ENCODE measurements at regions not wholly inside any gene's neighbourhood (a gene's known extent, or its start where the extent isn't known, plus 50 kb on each side); places are given as distances from the start of the nearest gene placed in this dataset.

- Histone ChIP-seq H3K27me3 (no peaks in the 10 kb centered on the region), H3K9me3 (no peaks in the 10 kb centered on the region), H3K36me3 (no peaks in the 10 kb centered on the region), H3K4me1 (peaks cover 0 to 19% (median 3%) of the 10 kb centered on the region in 4 donors), H3K4me3 (no peak overlapping the region), H3K27ac (no peak overlapping the region)
- no peak for TF ChIP-seq POLR2A (IDR thresholded peaks at IDR 0.05)
- TF ChIP-seq EP300 (IDR thresholded peaks at IDR 0.05): no peak
- TF ChIP-seq CTCF (IDR thresholded peaks at IDR 0.05): no peak
- WGBS, 2 donors: 100% methylated on average over 1 of the region's 1 CpG
- no peak for DNase-seq (ENCODE audit: low spot score in 2 of 2)
Observed at GRCh38 chr5:36355516-36355915, 53.8 kb upstream of the RANBP3L start.

GRCh38 chr5:36356915-36357314 is 55.2 kb upstream of the RANBP3L start:
- Histone ChIP-seq H3K4me3 (no peak overlapping the region), H3K9me3 (no peaks in the 10 kb centered on the region), H3K27ac (no peak overlapping the region), H3K27me3 (no peaks in the 10 kb centered on the region), H3K36me3 (no peaks in the 10 kb centered on the region), H3K4me1 (peaks cover 0 to 21% (median 3%) of the 10 kb centered on the region in 4 donors)
- DNase-seq (ENCODE audit: low spot score in 2 of 2): no peak
- 92 to 98% methylated on average over 2 of the region's 2 CpGs for WGBS, 2 donors
- no peak for TF ChIP-seq EP300 (IDR thresholded peaks at IDR 0.05)
- TF ChIP-seq POLR2A (IDR thresholded peaks at IDR 0.05): no peak
- TF ChIP-seq CTCF (IDR thresholded peaks at IDR 0.05): no peak

GRCh38 chr5:36357391-36357975 is 55.8 kb upstream of the RANBP3L start:
- H3K9me3 ChIP-seq: no peaks in the 10 kb centered on the region
- H3K27me3 ChIP-seq: no peaks in the 10 kb centered on the region
- no peaks in the 10 kb centered on the region for H3K36me3 ChIP-seq
- WGBS, 2 donors: 52 to 56% methylated on average over 5 of the region's 5 CpGs
- H3K4me3 ChIP-seq: no peak overlapping the region
- TF ChIP-seq EP300 (IDR thresholded peaks at IDR 0.05) (no peak), POLR2A (IDR thresholded peaks at IDR 0.05) (no peak), CTCF (IDR thresholded peaks at IDR 0.05) (no peak)
- peaks cover 0 to 21% (median 3%) of the 10 kb centered on the region in 4 donors for H3K4me1 ChIP-seq
- no peak overlapping the region for H3K27ac ChIP-seq
- no peak for DNase-seq (ENCODE audit: low spot score in 2 of 2)

GRCh38 chr5:36359267-36359666 is 57.6 kb upstream of the RANBP3L start:
- no peaks in the 10 kb centered on the region for H3K27me3 ChIP-seq
- no peak overlapping the region for H3K4me3 ChIP-seq
- peak in 1 of 2 donors; percentile 32 for DNase-seq (ENCODE audit: low spot score in 2 of 2)
- TF ChIP-seq CTCF (IDR thresholded peaks at IDR 0.05): no peak
- TF ChIP-seq POLR2A (IDR thresholded peaks at IDR 0.05): no peak
- no peak for TF ChIP-seq EP300 (IDR thresholded peaks at IDR 0.05)
- peaks cover 0 to 29% (median 3%) of the 10 kb centered on the region in 4 donors for H3K4me1 ChIP-seq
- H3K27ac ChIP-seq: peak overlapping the region in 1 of 4 donors; percentile 4
- 29 to 32% methylated on average over 6 of the region's 6 CpGs for WGBS, 2 donors
- no peaks in the 10 kb centered on the region for H3K9me3 ChIP-seq
- no peaks in the 10 kb centered on the region for H3K36me3 ChIP-seq

GRCh38 chr5:36360307-36360706 is 58.6 kb upstream of the RANBP3L start:
- Histone ChIP-seq H3K4me1 (peaks cover 0 to 33% (median 3%) of the 10 kb centered on the region in 4 donors), H3K27ac (no peak overlapping the region), H3K4me3 (no peak overlapping the region), H3K27me3 (no peaks in the 10 kb centered on the region), H3K36me3 (no peaks in the 10 kb centered on the region), H3K9me3 (no peaks in the 10 kb centered on the region)
- DNase-seq (ENCODE audit: low spot score in 2 of 2): no peak
- TF ChIP-seq CTCF (IDR thresholded peaks at IDR 0.05) (no peak), EP300 (IDR thresholded peaks at IDR 0.05) (no peak), POLR2A (IDR thresholded peaks at IDR 0.05) (no peak)
- WGBS, 2 donors: 52 to 73% methylated on average over 1 of the region's 1 CpG

Data from tibial nerve (tissue), 4 donors.